K562 (cell line): ENCODE measurements at regions not wholly inside any gene's neighbourhood (a gene's known extent, or its start where the extent isn't known, plus 50 kb on each side); places are given as distances from the start of the nearest gene placed in this dataset.

Experiments
- ATAC-seq: fragments of 200-7000 bp; cut with Tn5 transposase; 3 replicates; pipeline ENCODE4 v1.9.1; 2020; ENCODE audit warnings: moderate library complexity
- BruUV-seq: library from RNA; stranded (reverse); fragments of 400-500 nt; replicated peaks from 2 replicates; lab custom pipeline; 2021; lab: Mats Ljungman, UMichigan
- CTCF ChIA-PET: fragments of 300-600 bp; formaldehyde crosslinking; extraction: SDS; loops from one replicate; lab custom pipeline; 2021; ENCODE audit warnings: low intra/inter-chr PET ratio; lab: Yijun Ruan, JAX
- POLR2A ChIA-PET: fragments of 300-600, 350-650 bp; sonication (Branson Sonifier 250); formaldehyde crosslinking; extraction: SDS; loops from one replicate; lab custom pipeline; 2021; ENCODE audit warnings: antibody characterized with exemption, inconsistent platforms; lab: Yijun Ruan, JAX
- DNase-seq, 4 experiments: peaks; one replicate each; pipeline versions ENCODE4 v3.0.0 to v3.0.0-alpha.2; 2011 to 2018; ENCODE audit warnings: low spot score in 3 of 4, mixed read lengths in 3 of 4; ENCODE audit errors: extremely low read depth in 1 of 4
- FAIRE-seq: peaks from 2 replicates; lab custom pipeline; 2011; peaks lifted over from hg19 to GRCh38; lab: Jason Lieb, UNC
- H2AFZ ChIP-seq: 2 replicates; pipeline ENCODE4 v1.6.0; 2011; ENCODE audit warnings: low read depth, low read length, control low read depth, inconsistent platforms
- H3K27ac ChIP-seq: fragments of 200-600 bp; 3 replicates; pipeline ENCODE4 v1.8.0; 2011; ENCODE audit warnings: low read depth, mild to moderate bottlenecking, control low read depth, inconsistent platforms, low read length, moderate library complexity, mixed read lengths; ENCODE audit errors: extremely low read depth
- H3K27me3 ChIP-seq, 2 experiments: fragments of 300-600 bp in 1 of 2; 2 replicates in 1 of 2; 3 replicates in 1 of 2; pipeline versions ENCODE4 v1.6.0 to v1.8.0; 2011; ENCODE audit warnings: inconsistent platforms in 2 of 2, low read length in 2 of 2, mild to moderate bottlenecking in 1 of 2, mixed read lengths in 1 of 2, moderate library complexity in 1 of 2; ENCODE audit not compliant: control insufficient read depth in 2 of 2, insufficient read depth in 2 of 2
- H3K36me3 ChIP-seq: fragments of 300-600 bp; 3 replicates; pipeline ENCODE4 v1.8.0; 2011; ENCODE audit warnings: mild to moderate bottlenecking, low read length, inconsistent platforms; ENCODE audit not compliant: control insufficient read depth, insufficient read depth
- H3K4me1 ChIP-seq, 2 experiments: fragments of 200-600 bp in 1 of 2; replicated peaks in 1 of 2; 2 replicates in 1 of 2; 3 replicates in 1 of 2; pipeline versions ENCODE4 v1.5.1 to v1.8.0; 2011; ENCODE audit warnings: inconsistent platforms in 2 of 2, low read length in 2 of 2, mild to moderate bottlenecking in 1 of 2, mixed read lengths in 1 of 2, moderate library complexity in 1 of 2; ENCODE audit not compliant: control insufficient read depth in 2 of 2, insufficient read depth in 2 of 2
- H3K4me2 ChIP-seq: 2 replicates; pipeline ENCODE4 v1.6.1; 2011; ENCODE audit warnings: low read length, control low read depth, inconsistent platforms, mixed read lengths; ENCODE audit not compliant: insufficient read depth
- H3K4me3 ChIP-seq: fragments of 200-600 bp; sonication (generic), shearing (Covaris generic); 2 replicates; pipeline ENCODE4 v1.5.1; 2016; ENCODE audit warnings: control low read depth, inconsistent platforms
- H3K79me2 ChIP-seq: fragments of 200-600 bp; 3 replicates; pipeline ENCODE4 v1.8.0; 2011; ENCODE audit warnings: low read length, inconsistent platforms; ENCODE audit not compliant: control insufficient read depth, insufficient read depth
- H3K9ac ChIP-seq, 2 experiments: 2 replicates each; pipeline versions ENCODE4 v1.6.0 to v1.6.1; 2011; ENCODE audit warnings: low read depth in 2 of 2, low read length in 2 of 2, control low read depth in 1 of 2, inconsistent platforms in 1 of 2, mild to moderate bottlenecking in 1 of 2, mixed read lengths in 1 of 2; ENCODE audit not compliant: insufficient read depth in 1 of 2
- H3K9me1 ChIP-seq: one replicate; pipeline ENCODE4 v1.6.0; 2011; ENCODE audit warnings: inconsistent platforms, mild to moderate bottlenecking, low read length, moderate library complexity; ENCODE audit not compliant: control insufficient read depth, insufficient read depth
- H3K9me3 ChIP-seq: replicated peaks from 2 replicates; pipeline ENCODE4 v1.5.1; 2011; ENCODE audit warnings: low read depth, low read length, inconsistent platforms; ENCODE audit not compliant: control insufficient read depth, insufficient read depth
- H4K20me1 ChIP-seq: replicated peaks from 2 replicates; pipeline ENCODE4 v1.6.1; 2011; ENCODE audit warnings: low read length, inconsistent platforms, mixed read lengths; ENCODE audit not compliant: control insufficient read depth, insufficient read depth
- ARID1B ChIP-seq: fragments of 450-650 bp; IDR thresholded peaks from 2 replicates; pipeline ENCODE4 v1.6.1; 2016; ENCODE audit warnings: antibody characterized with exemption, mild to moderate bottlenecking, inconsistent platforms
- BRCA1 ChIP-seq, 2 experiments: fragments of 450-650 bp in 1 of 2; sonication (generic) in 1 of 2; formaldehyde crosslinking in 1 of 2; IDR thresholded peaks; 2 replicates each; pipeline versions ENCODE4 v1.5.0 to v1.6.1; 2017 to 2020; ENCODE audit warnings: mild to moderate bottlenecking in 1 of 2, missing genetic modification reagents in 1 of 2
- CCNT2 ChIP-seq: IDR thresholded peaks from 2 replicates; pipeline ENCODE4 v1.6.1; 2011; ENCODE audit warnings: borderline replicate concordance, low read depth, mild to moderate bottlenecking, moderate library complexity, mixed read lengths, low read length; ENCODE audit not compliant: insufficient read length; ENCODE audit errors: extremely low read depth
- DMBX1 ChIP-seq: fragments of 250-450 bp; sonication (Bioruptor Pico); IDR thresholded peaks from 2 replicates; pipeline ENCODE4 v1.8.0; 2022; ENCODE audit warnings: inconsistent platforms, mild to moderate bottlenecking, moderate library complexity, borderline replicate concordance
- E2F3 ChIP-seq: fragments of 250-450 bp; sonication (Bioruptor Pico); IDR thresholded peaks from 2 replicates; pipeline ENCODE4 v1.4.0; 2020; ENCODE audit warnings: mild to moderate bottlenecking
- HDAC1 ChIP-seq, 2 experiments: fragments of 450-650 bp; IDR thresholded peaks; 2 replicates each; pipeline ENCODE4 v1.6.1; 2016 to 2017; ENCODE audit warnings: inconsistent platforms in 1 of 2, mild to moderate bottlenecking in 1 of 2, moderate library complexity in 1 of 2
- HDAC6 ChIP-seq: IDR thresholded peaks from 2 replicates; pipeline ENCODE4 v1.6.1; 2012; ENCODE audit warnings: low read depth, mild to moderate bottlenecking, control low read depth, inconsistent platforms, low read length, moderate library complexity
- HINFP ChIP-seq: fragments of 450-650 bp; conservative IDR thresholded peaks from 2 replicates; pipeline ENCODE4 v1.6.1; 2016; ENCODE audit warnings: missing genetic modification characterization, low read depth, mild to moderate bottlenecking, control low read depth, missing compliant biosample characterization
- KAT7 ChIP-seq: sonication (generic); formaldehyde crosslinking; IDR thresholded peaks from 2 replicates; pipeline ENCODE4 v1.8.0; 2022; ENCODE audit warnings: missing genetic modification reagents, mild to moderate bottlenecking, borderline replicate concordance
- PML ChIP-seq: IDR thresholded peaks from 2 replicates; pipeline ENCODE4 v1.6.1; 2012; ENCODE audit warnings: low read length, inconsistent platforms
- RBM39 ChIP-seq: fragments of 200-400 bp; formaldehyde crosslinking; optimal IDR thresholded peaks from 2 replicates; pipeline ENCODE3; 2018; ENCODE audit warnings: low read depth, low read length
- RCOR1 ChIP-seq, 2 experiments: IDR thresholded peaks; 2 replicates each; pipeline ENCODE4 v1.6.1; 2012; ENCODE audit warnings: low read depth in 2 of 2, low read length in 2 of 2, borderline replicate concordance in 1 of 2, improper control_type of control experiment in 1 of 2
- ZKSCAN3 ChIP-seq: fragments of 250-450 bp; sonication (Bioruptor Pico); IDR thresholded peaks from 2 replicates; pipeline ENCODE4 v1.4.0; 2020
- ZNF274 ChIP-seq: IDR thresholded peaks from 2 replicates; pipeline ENCODE4 v1.6.1; 2011; ENCODE audit warnings: low read depth, mild to moderate bottlenecking, low read length, moderate library complexity, borderline replicate concordance
- ZNF408 ChIP-seq: fragments of 250-450 bp; sonication (Bioruptor Pico); IDR thresholded peaks from 2 replicates; pipeline ENCODE4 v1.4.0; 2020; ENCODE audit warnings: low read depth, mild to moderate bottlenecking, moderate library complexity
- ZNF41 ChIP-seq: fragments of 250-450 bp; sonication (Bioruptor Pico); conservative IDR thresholded peaks from 2 replicates; pipeline ENCODE4 v1.4.0; 2020; ENCODE audit warnings: mild to moderate bottlenecking
- ZNF76 ChIP-seq: fragments of 250-450 bp; sonication (Bioruptor Pico); IDR thresholded peaks from 2 replicates; pipeline ENCODE4 v1.4.0; 2020; ENCODE audit warnings: mild to moderate bottlenecking, moderate library complexity, borderline replicate concordance
- WGBS: fragments of 100-300 bp; shearing (Covaris generic); methylation state at CpG from one replicate; pipeline ENCODE4 v1.1.6; 2016; ENCODE audit warnings: low coverage, mixed read lengths; ENCODE audit not compliant: insufficient coverage; ENCODE audit errors: missing lambda C conversion rate; 5-methylcytosine and 5-hydroxymethylcytosine counted together
- in situ Hi-C: fragments of 300-500 bp; cut with MboI; formaldehyde crosslinking; loops from 4 replicates; pipeline ENCODE4 v1.15.0; 2018; ENCODE audit warnings: inconsistent platforms, mixed read lengths
- intact Hi-C: fragments of 100-400 bp; cut with micrococcal nuclease; formaldehyde crosslinking; loops from 2 replicates; pipeline ENCODE4 v1.14.2; 2022

GRCh38 chr3:72340056-72340455 lies 508.2 kb downstream of the SHQ1 start:
- Histone ChIP-seq H3K27me3 (no peaks in the 10 kb centered on the region), H2AFZ (no peak overlapping the region), H3K79me2 (no peaks in the 10 kb centered on the region), H3K4me2 (no peak overlapping the region), H3K36me3 (no peaks in the 10 kb centered on the region), H3K9ac (no peak overlapping the region), H3K9me3 (no peaks in the 10 kb centered on the region; the same call in 1 of the 2 replicates), H3K27ac (no peak overlapping the region), H4K20me1 (no peaks in the 10 kb centered on the region), H3K4me1 (peaks cover 41 to 45% of the 10 kb centered on the region in 2 experiments), H3K4me3 (no peak overlapping the region), H3K9me1 (peaks cover 2% of the 10 kb centered on the region)
- in situ Hi-C loops (no loop called here), intact Hi-C loops (no loop called here)
- TF ChIP-seq BRCA1 (IDR thresholded peaks at IDR 0.05) (no peak), BRCA1 (CRISPR knock-in tag; IDR thresholded peaks at IDR 0.05) (no peak), RBM39 (no peak), ZNF408 (CRISPR knock-in tag) (no peak), CCNT2 (no peak), E2F3 (no peak), HDAC6 (no peak), ARID1B (no peak), DMBX1 (CRISPR knock-in tag) (no peak), HDAC1 (IDR thresholded peaks at IDR 0.05) (no peak), ZNF274 (no peak), RCOR1 (IDR thresholded peaks at IDR 0.05; ENCODE audit: borderline replicate concordance in 1 of 2, low read depth in 2 of 2, low read length in 2 of 2) (no peak), PML (no peak), HINFP (tag) (no peak), ZKSCAN3 (no peak), ZNF76 (no peak), KAT7 (CRISPR knock-in tag) (no peak), ZNF41 (CRISPR knock-in tag) (no peak)
- FAIRE-seq: no peak
- ChIA-PET POLR2A (interaction anchor here (0.7 to 0.8 kb wide), 2 partner anchors 16 to 37 kb away, joined by 3 read pairs; no protein-coding TSS in a partner anchor), CTCF (no interaction called here)
- no TSS peak for BruUV-seq
- 100% methylated on average over 1 of the region's 9 CpGs for WGBS
- ATAC-seq: no peak
- DNase-seq: no peak
